Type B pancreatic cell (in vitro differentiated cells): ENCODE measurements at regions not wholly inside any gene's neighbourhood (a gene's known extent, or its start where the extent isn't known, plus 50 kb on each side); places are given as distances from the start of the nearest gene placed in this dataset.

ENCODE experiments used
- DNase-seq: peaks from one replicate; pipeline ENCODE4 v3.0.0; 2021; ENCODE audit warnings: mixed read lengths; ENCODE audit not compliant: unreplicated experiment; ENCODE audit errors: extremely low spot score
- H3K27ac Mint-ChIP-seq: 2 replicates; pipeline ENCODE4 v1.8.0; 2021; ENCODE audit warnings: mild to moderate bottlenecking, mixed read lengths
- H3K27me3 Mint-ChIP-seq: 2 replicates; pipeline ENCODE4 v1.8.0; 2021; ENCODE audit warnings: mixed read lengths
- H3K36me3 Mint-ChIP-seq: 2 replicates; pipeline ENCODE4 v1.8.0; 2021; ENCODE audit warnings: mixed read lengths
- H3K4me1 Mint-ChIP-seq: one replicate; pipeline ENCODE4 v1.8.0; 2021; ENCODE audit warnings: mixed read lengths; ENCODE audit not compliant: unreplicated experiment
- H3K4me3 Mint-ChIP-seq: 2 replicates; pipeline ENCODE4 v1.8.0; 2021; ENCODE audit warnings: mild to moderate bottlenecking, mixed read lengths
- H3K9me3 Mint-ChIP-seq: 2 replicates; pipeline ENCODE4 v1.8.0; 2021; ENCODE audit warnings: mixed read lengths
- TF ChIP-seq, protein P1 (sequence below): fragments of 200-600 bp; sonication (generic); conservative IDR thresholded peaks from 2 replicates; pipeline ENCODE4 v1.5.0; 2021; ENCODE audit warnings: antibody characterized with exemption, mild to moderate bottlenecking

GRCh38 chr13:61612192-61612591, 196.5 kb upstream of the PCDH20 start:
- H3K27ac Mint-ChIP-seq, result no peak overlapping the region
- H3K27me3 Mint-ChIP-seq, result no peaks in the 10 kb centered on the region
- no peaks in the 10 kb centered on the region for H3K9me3 Mint-ChIP-seq
- TF ChIP-seq, protein P1, sequence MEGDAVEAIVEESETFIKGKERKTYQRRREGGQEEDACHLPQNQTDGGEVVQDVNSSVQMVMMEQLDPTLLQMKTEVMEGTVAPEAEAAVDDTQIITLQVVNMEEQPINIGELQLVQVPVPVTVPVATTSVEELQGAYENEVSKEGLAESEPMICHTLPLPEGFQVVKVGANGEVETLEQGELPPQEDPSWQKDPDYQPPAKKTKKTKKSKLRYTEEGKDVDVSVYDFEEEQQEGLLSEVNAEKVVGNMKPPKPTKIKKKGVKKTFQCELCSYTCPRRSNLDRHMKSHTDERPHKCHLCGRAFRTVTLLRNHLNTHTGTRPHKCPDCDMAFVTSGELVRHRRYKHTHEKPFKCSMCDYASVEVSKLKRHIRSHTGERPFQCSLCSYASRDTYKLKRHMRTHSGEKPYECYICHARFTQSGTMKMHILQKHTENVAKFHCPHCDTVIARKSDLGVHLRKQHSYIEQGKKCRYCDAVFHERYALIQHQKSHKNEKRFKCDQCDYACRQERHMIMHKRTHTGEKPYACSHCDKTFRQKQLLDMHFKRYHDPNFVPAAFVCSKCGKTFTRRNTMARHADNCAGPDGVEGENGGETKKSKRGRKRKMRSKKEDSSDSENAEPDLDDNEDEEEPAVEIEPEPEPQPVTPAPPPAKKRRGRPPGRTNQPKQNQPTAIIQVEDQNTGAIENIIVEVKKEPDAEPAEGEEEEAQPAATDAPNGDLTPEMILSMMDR, result no peak
- no peak for DNase-seq
- H3K4me1 Mint-ChIP-seq, result peaks cover 5% of the 10 kb centered on the region
- no peaks in the 10 kb centered on the region for H3K36me3 Mint-ChIP-seq
- H3K4me3 Mint-ChIP-seq, result no peak overlapping the region

- Mint-ChIP-seq H3K27ac (no peak overlapping the region), H3K27me3 (no peaks in the 10 kb centered on the region)
Observed at GRCh38 chr13:61608138-61608537, 192.5 kb upstream of the PCDH20 start.

GRCh38 chr13:61600360-61601033, 184.8 kb upstream of the PCDH20 start:
- Mint-ChIP-seq H3K4me3 (no peak overlapping the region), H3K9me3 (no peaks in the 10 kb centered on the region), H3K27ac (no peak overlapping the region), H3K27me3 (no peaks in the 10 kb centered on the region), H3K36me3 (no peaks in the 10 kb centered on the region), H3K4me1 (no peaks in the 10 kb centered on the region)
- DNase-seq, result no peak
- TF ChIP-seq, protein P1, result no peak

More at GRCh38 chr13:61608138-61608537, 192.5 kb upstream of the PCDH20 start:
- TF ChIP-seq, protein P1, result no peak
- Mint-ChIP-seq H3K4me1 (peaks cover 5% of the 10 kb centered on the region), H3K9me3 (no peaks in the 10 kb centered on the region), H3K36me3 (no peaks in the 10 kb centered on the region), H3K4me3 (no peak overlapping the region)
- DNase-seq, result no peak

GRCh38 chr13:61592489-61592888, 176.8 kb upstream of the PCDH20 start:
- H3K9me3 Mint-ChIP-seq, result no peaks in the 10 kb centered on the region
- no peaks in the 10 kb centered on the region for H3K36me3 Mint-ChIP-seq
- no peaks in the 10 kb centered on the region for H3K4me1 Mint-ChIP-seq

GRCh38 chr13:61575973-61576372, 160.3 kb upstream of the PCDH20 start:
- DNase-seq, result no peak
- Mint-ChIP-seq H3K36me3 (no peaks in the 10 kb centered on the region), H3K9me3 (no peaks in the 10 kb centered on the region), H3K27me3 (no peaks in the 10 kb centered on the region), H3K4me3 (no peak overlapping the region), H3K4me1 (no peaks in the 10 kb centered on the region), H3K27ac (no peak overlapping the region)
- TF ChIP-seq, protein P1, result no peak

More at GRCh38 chr13:61592489-61592888, 176.8 kb upstream of the PCDH20 start:
- Mint-ChIP-seq H3K27ac (no peak overlapping the region), H3K4me3 (no peak overlapping the region), H3K27me3 (no peaks in the 10 kb centered on the region)
- DNase-seq, result no peak
- TF ChIP-seq, protein P1, result no peak
